NT2/D1 (cell line): ENCODE measurements at regions not wholly inside any gene's neighbourhood (a gene's known extent, or its start where the extent isn't known, plus 50 kb on each side); places are given as distances from the start of the nearest gene placed in this dataset.

Experiments used
- DNase-seq: peaks from one replicate; pipeline ENCODE4 v3.0.0-alpha.2; 2011; ENCODE audit warnings: low read depth, low spot score
- H3K27me3 ChIP-seq: 2 replicates; pipeline ENCODE4 v1.6.0; 2011; ENCODE audit warnings: mild to moderate bottlenecking; ENCODE audit not compliant: insufficient read length, insufficient read depth
- H3K36me3 ChIP-seq: 2 replicates; pipeline ENCODE4 v1.6.1; 2011; ENCODE audit warnings: mild to moderate bottlenecking, low read length, mixed read lengths; ENCODE audit not compliant: insufficient read depth, insufficient read length
- H3K4me1 ChIP-seq: 2 replicates; pipeline ENCODE4 v1.5.1; 2011; ENCODE audit not compliant: insufficient read depth, insufficient read length
- H3K4me3 ChIP-seq: 2 replicates; pipeline ENCODE4 v1.5.1; 2011; ENCODE audit warnings: low read depth; ENCODE audit not compliant: insufficient read length
- H3K9ac ChIP-seq: 2 replicates; pipeline ENCODE4 v1.6.0; 2011; ENCODE audit warnings: low read depth; ENCODE audit not compliant: insufficient read length
- H3K9me3 ChIP-seq: 2 replicates; pipeline ENCODE4 v1.5.1; 2011; ENCODE audit warnings: mild to moderate bottlenecking, low read length; ENCODE audit not compliant: insufficient read depth
- SUZ12 ChIP-seq: IDR thresholded peaks from 2 replicates; pipeline ENCODE4 v1.6.1; 2011; ENCODE audit not compliant: insufficient read length, insufficient read depth; ENCODE audit errors: extremely low read depth
- YY1 ChIP-seq: IDR thresholded peaks from 2 replicates; pipeline ENCODE4 v1.6.1; 2011; ENCODE audit not compliant: insufficient read length, insufficient read depth
- ZNF274 ChIP-seq: IDR thresholded peaks from 2 replicates; pipeline ENCODE4 v1.6.1; 2011; ENCODE audit warnings: mild to moderate bottlenecking, low read depth, low read length

- peaks cover 22% of the 10 kb centered on the region for H3K4me1 ChIP-seq
- H3K9ac ChIP-seq: no peak overlapping the region
- no peaks in the 10 kb centered on the region for H3K36me3 ChIP-seq
- H3K4me3 ChIP-seq: no peak overlapping the region
- peaks cover 3% of the 10 kb centered on the region for H3K27me3 ChIP-seq
- no peak for DNase-seq
- no peak for TF ChIP-seq YY1
- TF ChIP-seq SUZ12: no peak
- no peaks in the 10 kb centered on the region for H3K9me3 ChIP-seq
Observed at GRCh38 chr2:239739206-239739605, 285.9 kb downstream of the NDUFA10 start.

- Histone ChIP-seq H3K36me3 (no peaks in the 10 kb centered on the region), H3K27me3 (no peaks in the 10 kb centered on the region)
- DNase-seq: no peak
Observed at GRCh38 chr2:239738159-239738558, 287.0 kb downstream of the NDUFA10 start.

GRCh38 chr2:239737144-239737463 is 288.0 kb downstream of the NDUFA10 start:
- H3K9me3 ChIP-seq: no peaks in the 10 kb centered on the region
- H3K4me1 ChIP-seq: peaks cover 22% of the 10 kb centered on the region
- H3K4me3 ChIP-seq: no peak overlapping the region
- no peak for DNase-seq
- H3K9ac ChIP-seq: no peak overlapping the region
- TF ChIP-seq ZNF274: no peak
- TF ChIP-seq SUZ12: no peak
- no peak for TF ChIP-seq YY1
- H3K36me3 ChIP-seq: no peaks in the 10 kb centered on the region
- H3K27me3 ChIP-seq: no peaks in the 10 kb centered on the region

More at GRCh38 chr2:239738159-239738558, 287.0 kb downstream of the NDUFA10 start:
- H3K9me3 ChIP-seq: no peaks in the 10 kb centered on the region
- TF ChIP-seq ZNF274 (no peak), YY1 (no peak), SUZ12 (no peak)
- H3K4me1 ChIP-seq: peaks cover 22% of the 10 kb centered on the region
- peak overlapping the region; percentile 72 for H3K9ac ChIP-seq
- peak overlapping the region; percentile 41 for H3K4me3 ChIP-seq

- H3K36me3 ChIP-seq: no peaks in the 10 kb centered on the region
- peaks cover 22% of the 10 kb centered on the region for H3K4me1 ChIP-seq
- no peaks in the 10 kb centered on the region for H3K27me3 ChIP-seq
- no peak overlapping the region for H3K9ac ChIP-seq
- TF ChIP-seq SUZ12 (no peak), ZNF274 (no peak), YY1 (no peak)
- H3K9me3 ChIP-seq: no peaks in the 10 kb centered on the region
- H3K4me3 ChIP-seq: no peak overlapping the region
- no peak for DNase-seq
Observed at GRCh38 chr2:239736358-239737143, 288.6 kb downstream of the NDUFA10 start.

GRCh38 chr2:239735829-239736357 is 289.2 kb downstream of the NDUFA10 start:
- H3K4me3 ChIP-seq: no peak overlapping the region
- DNase-seq: no peak
- H3K4me1 ChIP-seq: peaks cover 22% of the 10 kb centered on the region
- no peaks in the 10 kb centered on the region for H3K27me3 ChIP-seq
- no peaks in the 10 kb centered on the region for H3K9me3 ChIP-seq
- TF ChIP-seq SUZ12 (no peak), ZNF274 (no peak), YY1 (no peak)
- peak overlapping the region; percentile 38 for H3K9ac ChIP-seq
- no peaks in the 10 kb centered on the region for H3K36me3 ChIP-seq

- peak; percentile 42 for DNase-seq
- H3K4me1 ChIP-seq: peaks cover 22% of the 10 kb centered on the region
- no peaks in the 10 kb centered on the region for H3K36me3 ChIP-seq
- no peak overlapping the region for H3K4me3 ChIP-seq
- peak overlapping the region; percentile 38 for H3K9ac ChIP-seq
- no peak for TF ChIP-seq YY1
- no peak for TF ChIP-seq ZNF274
- no peak for TF ChIP-seq SUZ12
- H3K9me3 ChIP-seq: no peaks in the 10 kb centered on the region
- H3K27me3 ChIP-seq: no peaks in the 10 kb centered on the region
Observed at GRCh38 chr2:239735131-239735828, 289.9 kb downstream of the NDUFA10 start.

GRCh38 chr2:239734436-239735005 is 290.6 kb downstream of the NDUFA10 start:
- Histone ChIP-seq H3K27me3 (no peaks in the 10 kb centered on the region), H3K4me1 (peaks cover 22% of the 10 kb centered on the region), H3K9ac (no peak overlapping the region), H3K4me3 (no peak overlapping the region), H3K9me3 (no peaks in the 10 kb centered on the region), H3K36me3 (no peaks in the 10 kb centered on the region)
- no peak for DNase-seq
- no peak for TF ChIP-seq YY1
- no peak for TF ChIP-seq ZNF274
- no peak for TF ChIP-seq SUZ12
